ENCODE measurements at regions not wholly inside any gene's neighbourhood (a gene's known extent, or its start where the extent isn't known, plus 50 kb on each side); places are given as distances from the start of the nearest gene placed in this dataset.

- TF ChIP-seq CTCF (IDR thresholded peaks at IDR 0.05; ENCODE audit: low read length) (no peak), EZH2 (IDR thresholded peaks at IDR 0.05; ENCODE audit: borderline replicate concordance, low read length) (no peak)
These were observed 219.9 kb downstream of the CHD9NB start for GRCh38 chr16:52832771-52833170.

Measured in OCI-LY1 (cell line).